Coronary artery (tissue), 2 donors: ENCODE measurements at regions not wholly inside any gene's neighbourhood (a gene's known extent, or its start where the extent isn't known, plus 50 kb on each side); places are given as distances from the start of the nearest gene placed in this dataset.

Source experiments
- DNase-seq: peaks from one replicate; pipeline ENCODE4 v3.0.0-alpha.2; 2017; ENCODE audit warnings: low spot score
- H3K27ac ChIP-seq, 2 donors: fragments of 200-600 bp; sonication (generic); one replicate each; pipeline ENCODE4 v1.5.1; 2016 to 2019
- H3K4me3 ChIP-seq: fragments of 200-600 bp; sonication (generic); 2 replicates; pipeline ENCODE4 v1.5.1; 2016; ENCODE audit warnings: mild to moderate bottlenecking, moderate library complexity
- CTCF ChIP-seq: fragments of 200-600 bp; sonication (generic); IDR thresholded peaks from one replicate; pipeline ENCODE4 v1.5.1; 2019; ENCODE audit warnings: antibody characterized with exemption

GRCh38 chr11:41848349-41848748 lies 388.9 kb upstream of the LRRC4C start:
- no peak overlapping the region for H3K4me3 ChIP-seq
- DNase-seq = no peak
- no peak for TF ChIP-seq CTCF
- H3K27ac ChIP-seq = no peak overlapping the region

DNA sequence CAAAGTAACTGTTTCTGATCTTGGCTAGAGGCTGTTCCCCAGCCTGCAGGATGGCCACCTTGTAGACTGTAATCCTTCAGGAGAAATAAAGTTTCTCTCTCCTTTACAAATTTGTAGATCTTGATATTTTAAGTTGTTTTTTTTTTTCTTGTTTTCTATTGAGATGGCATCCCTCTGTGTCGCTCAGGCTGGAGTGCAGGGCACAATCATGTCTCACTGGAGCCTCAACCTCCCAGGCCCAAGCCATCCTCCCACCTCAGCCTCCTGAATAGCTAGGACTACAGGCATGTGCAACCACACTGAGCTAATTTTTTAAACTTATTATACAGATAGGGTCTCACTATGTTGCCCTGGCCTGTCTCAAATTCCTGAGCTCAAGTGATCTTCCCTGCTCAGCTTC lies 389.8 kb upstream of the LRRC4C start:
- no peak overlapping the region for H3K4me3 ChIP-seq
- no peak overlapping the region for H3K27ac ChIP-seq
- no peak for TF ChIP-seq CTCF
- DNase-seq = no peak

- DNase-seq = no peak
- Histone ChIP-seq H3K4me3 (no peak overlapping the region), H3K27ac (no peak overlapping the region)
- no peak for TF ChIP-seq CTCF
These were observed 392.3 kb upstream of the LRRC4C start for GRCh38 chr11:41851743-41852142.

GRCh38 chr11:41861838-41862237 lies 402.4 kb upstream of the LRRC4C start:
- H3K4me3 ChIP-seq = no peak overlapping the region
- no peak for TF ChIP-seq CTCF
- H3K27ac ChIP-seq = no peak overlapping the region
- no peak for DNase-seq

GRCh38 chr11:41866525-41866924 lies 407.1 kb upstream of the LRRC4C start:
- no peak for TF ChIP-seq CTCF
- no peak for DNase-seq

DNA sequence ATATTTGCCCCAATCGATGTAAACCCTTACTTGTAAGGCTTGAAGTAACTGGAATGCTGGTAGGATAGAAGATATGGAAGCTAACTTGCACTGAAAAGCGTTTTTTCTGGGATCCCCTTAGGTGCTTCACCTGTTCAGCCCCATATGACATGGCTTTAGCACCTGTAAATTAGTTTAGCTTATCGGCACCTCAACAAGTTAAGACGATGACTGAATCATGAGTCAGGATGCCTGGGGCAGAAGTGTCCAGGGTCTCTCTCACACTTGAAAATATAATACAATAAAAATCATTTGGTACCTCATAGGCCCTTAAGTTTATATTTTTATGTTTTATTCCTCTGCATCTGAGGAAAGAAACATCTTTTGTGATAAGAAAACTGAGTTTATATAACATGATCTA lies 409.2 kb upstream of the LRRC4C start:
- DNase-seq = no peak
- H3K27ac ChIP-seq = no peak overlapping the region
- no peak overlapping the region for H3K4me3 ChIP-seq
- TF ChIP-seq CTCF = no peak

More at GRCh38 chr11:41866525-41866924, 407.1 kb upstream of the LRRC4C start:
- Histone ChIP-seq H3K27ac (no peak overlapping the region), H3K4me3 (no peak overlapping the region)

DNA sequence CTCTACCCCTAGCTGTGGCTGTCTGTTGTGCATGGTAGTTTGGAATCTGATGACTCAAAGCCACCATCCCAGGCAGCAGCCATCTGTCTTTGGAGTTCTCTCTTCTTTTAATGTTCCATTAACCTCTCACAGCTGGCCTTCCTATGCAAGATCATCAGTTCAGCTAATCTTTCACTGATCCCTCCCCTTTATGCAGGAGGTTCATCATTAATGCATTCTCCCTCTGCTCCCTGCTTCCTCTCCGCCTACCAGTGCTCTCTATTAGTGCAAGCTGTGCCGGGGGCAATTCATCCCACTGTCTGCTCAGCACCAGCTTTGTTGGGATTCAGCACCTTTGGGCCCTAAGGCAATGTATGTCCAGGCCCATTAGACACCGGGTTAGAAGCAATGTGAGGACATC lies 413.0 kb upstream of the LRRC4C start:
- TF ChIP-seq CTCF = no peak
- no peak overlapping the region for H3K4me3 ChIP-seq
- H3K27ac ChIP-seq = no peak overlapping the region
- no peak for DNase-seq
